Liver (tissue), 8 donors: ENCODE measurements at regions not wholly inside any gene's neighbourhood (a gene's known extent, or its start where the extent isn't known, plus 50 kb on each side); places are given as distances from the start of the nearest gene placed in this dataset.

Experiments
- DNase-seq: peaks from one replicate; pipeline ENCODE4 v3.0.0-alpha.2; 2017; ENCODE audit warnings: low spot score
- H3K27ac ChIP-seq, 2 donors: one replicate each; pipeline ENCODE4 v1.7.0; 2013; ENCODE audit warnings: inconsistent platforms in 2 of 2, low read length in 2 of 2, control low read depth in 1 of 2, low read depth in 1 of 2, mild to moderate bottlenecking in 1 of 2
- H3K27me3 ChIP-seq, 4 donors: one replicate each; pipeline versions ENCODE4 v1.6.1 to v1.7.0; 2013; ENCODE audit warnings: low read length in 3 of 4, inconsistent platforms in 1 of 4, mild to moderate bottlenecking in 1 of 4, moderate library complexity in 1 of 4; ENCODE audit not compliant: control insufficient read depth in 4 of 4, insufficient read depth in 4 of 4
- H3K36me3 ChIP-seq, 4 donors: one replicate each; pipeline versions ENCODE4 v1.6.1 to v1.7.0; 2013; ENCODE audit warnings: low read length in 3 of 4, mild to moderate bottlenecking in 3 of 4, low read depth in 1 of 4, moderate library complexity in 1 of 4; ENCODE audit not compliant: control insufficient read depth in 4 of 4, insufficient read depth in 3 of 4
- H3K4me1 ChIP-seq, 4 donors: one replicate each; pipeline versions ENCODE4 v1.6.1 to v1.7.0; 2013; ENCODE audit warnings: low read length in 3 of 4, mild to moderate bottlenecking in 3 of 4, moderate library complexity in 1 of 4; ENCODE audit not compliant: control insufficient read depth in 4 of 4, insufficient read depth in 4 of 4
- H3K4me3 ChIP-seq, 3 donors: one replicate each; pipeline versions ENCODE4 v1.6.1 to v1.7.0; 2013; ENCODE audit warnings: low read length in 3 of 3, control low read depth in 1 of 3, low read depth in 1 of 3, mild to moderate bottlenecking in 1 of 3
- H3K9ac ChIP-seq, 2 donors: one replicate each; pipeline ENCODE4 v1.7.0; 2013; ENCODE audit warnings: low read length in 2 of 2, mild to moderate bottlenecking in 2 of 2, moderate library complexity in 2 of 2, control low read depth in 1 of 2, low read depth in 1 of 2
- H3K9me3 ChIP-seq, 4 donors: one replicate each; pipeline versions ENCODE4 v1.6.1 to v1.7.0; 2013; ENCODE audit warnings: low read length in 3 of 4; ENCODE audit not compliant: control insufficient read depth in 4 of 4
- CTCF ChIP-seq: fragments of 150-350 bp; IDR thresholded peaks from 2 replicates; pipeline ENCODE4 v1.5.1; 2017; ENCODE audit warnings: improper control_type of control experiment, low read depth, low read length; ENCODE audit not compliant: missing input control
- EGR1 ChIP-seq, 2 donors: IDR thresholded peaks; 2 replicates each; pipeline ENCODE4 v1.6.1; 2016 to 2018; ENCODE audit warnings: antibody characterized with exemption in 2 of 2, low read depth in 2 of 2
- FOXA2 ChIP-seq: IDR thresholded peaks from 2 replicates; pipeline ENCODE4 v1.6.1; 2016; ENCODE audit warnings: antibody characterized with exemption
- HNF4A ChIP-seq, 2 donors: conservative IDR thresholded peaks; 2 replicates each; pipeline ENCODE4 v1.6.1; 2016; ENCODE audit warnings: antibody characterized with exemption in 2 of 2, mild to moderate bottlenecking in 2 of 2
- HNF4G ChIP-seq: IDR thresholded peaks from 2 replicates; pipeline ENCODE4 v1.6.1; 2016; ENCODE audit warnings: antibody characterized with exemption
- JUND ChIP-seq, 2 donors: IDR thresholded peaks; 2 replicates each; pipeline ENCODE4 v1.6.1; 2016; ENCODE audit warnings: antibody characterized with exemption in 2 of 2
- MAX ChIP-seq: IDR thresholded peaks from 2 replicates; pipeline ENCODE4 v1.6.1; 2016; ENCODE audit warnings: antibody characterized with exemption
- NR2F2 ChIP-seq: IDR thresholded peaks from 2 replicates; pipeline ENCODE4 v1.6.1; 2016; ENCODE audit warnings: antibody characterized with exemption
- RAD21 ChIP-seq, 2 donors: IDR thresholded peaks; 2 replicates each; pipeline ENCODE4 v1.6.1; 2016; ENCODE audit warnings: antibody characterized with exemption in 2 of 2, mild to moderate bottlenecking in 2 of 2
- RXRA ChIP-seq, 2 donors: IDR thresholded peaks; 2 replicates each; pipeline ENCODE4 v1.6.1; 2017 to 2018; ENCODE audit warnings: antibody characterized with exemption in 2 of 2, mild to moderate bottlenecking in 1 of 2
- SP1 ChIP-seq: IDR thresholded peaks from 2 replicates; pipeline ENCODE4 v1.6.1; 2018; ENCODE audit warnings: antibody characterized with exemption, mild to moderate bottlenecking
- ZBTB33 ChIP-seq: IDR thresholded peaks from 2 replicates; pipeline ENCODE4 v1.6.1; 2016; ENCODE audit warnings: antibody characterized with exemption
- WGBS: extraction: QIAGEN DNeasy Blood & Tissue Kit; methylation state at CpG from one replicate; pipeline ENCODE4 v1.1.7; 2013; 5-methylcytosine and 5-hydroxymethylcytosine counted together
- donor health status: healthy.
- donor health status: healthy.
- donor health status: healthy.
- donor health status: healthy.
- donor health status: healthy.

GRCh38 chr15:29935296-29936004, 113.2 kb upstream of the TJP1 start:
- WGBS: 88% methylated on average over 3 of the region's 3 CpGs
- no peak for TF ChIP-seq RXRA (IDR thresholded peaks at IDR 0.05)
- TF ChIP-seq SP1: no peak
- peak; percentile 8 for TF ChIP-seq CTCF
- TF ChIP-seq JUND (IDR thresholded peaks at IDR 0.05): no peak
- TF ChIP-seq RAD21 (IDR thresholded peaks at IDR 0.05): peak; percentile 61 to 68
- no peak for TF ChIP-seq EGR1 (IDR thresholded peaks at IDR 0.05; ENCODE audit: low read depth in 2 of 2)
- TF ChIP-seq HNF4A (conservative IDR thresholded peaks at IDR 0.05): no peak
- Histone ChIP-seq H3K36me3 (no peaks in the 10 kb centered on the region), H3K27ac (no peak overlapping the region), H3K27me3 (no peaks in the 10 kb centered on the region), H3K9me3 (no peaks in the 10 kb centered on the region), H3K4me1 (peaks cover 0 to 10% (median 4%) of the 10 kb centered on the region in 4 donors), H3K4me3 (no peak overlapping the region), H3K9ac (no peak overlapping the region)
- DNase-seq: no peak

- Histone ChIP-seq H3K9ac (no peak overlapping the region), H3K9me3 (no peaks in the 10 kb centered on the region), H3K4me3 (no peak overlapping the region), H3K27me3 (no peaks in the 10 kb centered on the region), H3K4me1 (peaks cover 0 to 10% (median 4%) of the 10 kb centered on the region in 4 donors), H3K36me3 (no peaks in the 10 kb centered on the region), H3K27ac (no peak overlapping the region)
- TF ChIP-seq SP1: no peak
- no peak for TF ChIP-seq ZBTB33
- no peak for TF ChIP-seq HNF4G
- no peak for TF ChIP-seq HNF4A (conservative IDR thresholded peaks at IDR 0.05)
- no peak for TF ChIP-seq FOXA2
- TF ChIP-seq MAX: no peak
- no peak for TF ChIP-seq NR2F2
- no peak for TF ChIP-seq CTCF
- DNase-seq: no peak
- WGBS: 71% methylated on average over 2 of the region's 2 CpGs
Observed at GRCh38 chr15:29934251-29934650, 112.0 kb upstream of the TJP1 start.
